ENCODE measurements at regions not wholly inside any gene's neighbourhood (a gene's known extent, or its start where the extent isn't known, plus 50 kb on each side); places are given as distances from the start of the nearest gene placed in this dataset.

DNA sequence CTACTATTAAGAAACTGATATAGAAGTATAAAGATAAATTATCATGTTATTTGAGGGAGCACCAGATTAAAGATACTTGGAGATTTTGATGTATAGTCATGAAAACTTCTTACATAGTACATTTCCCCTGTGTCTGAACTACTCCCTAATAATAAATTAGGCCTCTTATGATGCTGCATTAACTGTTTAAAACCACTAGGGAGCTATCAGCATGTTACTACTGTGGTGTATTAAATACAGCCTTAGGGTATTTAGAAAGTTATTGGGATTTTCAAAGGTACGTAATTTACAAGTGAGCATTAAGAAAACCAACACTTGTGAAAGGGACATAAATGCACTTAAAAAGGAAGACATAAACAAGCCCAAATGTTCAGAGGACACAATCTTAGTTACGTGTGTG, 714.0 kb downstream of the EPHA4 start:
- intact Hi-C loops (cut with DNase I; ENCODE audit: low total_unique reads), result no loop called here
- Histone ChIP-seq H3K4me3 (no peak overlapping the region), H3K36me3 (no peaks in the 10 kb centered on the region), H3K27me3 (replicated peaks in 1 of 7) (no peaks in the 10 kb centered on the region), H3K4me1 (no peaks in the 10 kb centered on the region), H3K9me3 (no peaks in the 10 kb centered on the region), H3K27ac (no peak overlapping the region)
- TF ChIP-seq POLR2AphosphoS5 (IDR thresholded peaks at IDR 0.05) (no peak), POLR2A (IDR thresholded peaks at IDR 0.05) (no peak)
- TF ChIP-seq, protein P1, sequence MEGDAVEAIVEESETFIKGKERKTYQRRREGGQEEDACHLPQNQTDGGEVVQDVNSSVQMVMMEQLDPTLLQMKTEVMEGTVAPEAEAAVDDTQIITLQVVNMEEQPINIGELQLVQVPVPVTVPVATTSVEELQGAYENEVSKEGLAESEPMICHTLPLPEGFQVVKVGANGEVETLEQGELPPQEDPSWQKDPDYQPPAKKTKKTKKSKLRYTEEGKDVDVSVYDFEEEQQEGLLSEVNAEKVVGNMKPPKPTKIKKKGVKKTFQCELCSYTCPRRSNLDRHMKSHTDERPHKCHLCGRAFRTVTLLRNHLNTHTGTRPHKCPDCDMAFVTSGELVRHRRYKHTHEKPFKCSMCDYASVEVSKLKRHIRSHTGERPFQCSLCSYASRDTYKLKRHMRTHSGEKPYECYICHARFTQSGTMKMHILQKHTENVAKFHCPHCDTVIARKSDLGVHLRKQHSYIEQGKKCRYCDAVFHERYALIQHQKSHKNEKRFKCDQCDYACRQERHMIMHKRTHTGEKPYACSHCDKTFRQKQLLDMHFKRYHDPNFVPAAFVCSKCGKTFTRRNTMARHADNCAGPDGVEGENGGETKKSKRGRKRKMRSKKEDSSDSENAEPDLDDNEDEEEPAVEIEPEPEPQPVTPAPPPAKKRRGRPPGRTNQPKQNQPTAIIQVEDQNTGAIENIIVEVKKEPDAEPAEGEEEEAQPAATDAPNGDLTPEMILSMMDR (IDR thresholded peaks at IDR 0.05 in 8 of 11, conservative IDR thresholded peaks at IDR 0.05 in 3 of 11), result no peak
- 85 to 96% (median 90%) methylated on average over 2 of the region's 2 CpGs for WGBS, 5 donors
- no peak for DNase-seq

GRCh38 chr2:220871909-220872308, 700.2 kb downstream of the EPHA4 start:
- intact Hi-C loops (cut with DNase I; ENCODE audit: low total_unique reads), result no loop called here
- Histone ChIP-seq H3K9me3 (no peaks in the 10 kb centered on the region), H3K27ac (no peak overlapping the region), H3K36me3 (no peaks in the 10 kb centered on the region), H3K27me3 (replicated peaks in 1 of 7) (no peaks in the 10 kb centered on the region), H3K4me1 (no peaks in the 10 kb centered on the region), H3K4me3 (no peak overlapping the region)
- TF ChIP-seq POLR2AphosphoS5 (IDR thresholded peaks at IDR 0.05) (no peak), POLR2A (IDR thresholded peaks at IDR 0.05) (no peak)
- TF ChIP-seq, protein P1 (IDR thresholded peaks at IDR 0.05 in 8 of 11, conservative IDR thresholded peaks at IDR 0.05 in 3 of 11), result no peak
- DNase-seq, result no peak
- WGBS, 5 donors, result 83 to 97% (median 92%) methylated on average over 6 of the region's 6 CpGs

DNA sequence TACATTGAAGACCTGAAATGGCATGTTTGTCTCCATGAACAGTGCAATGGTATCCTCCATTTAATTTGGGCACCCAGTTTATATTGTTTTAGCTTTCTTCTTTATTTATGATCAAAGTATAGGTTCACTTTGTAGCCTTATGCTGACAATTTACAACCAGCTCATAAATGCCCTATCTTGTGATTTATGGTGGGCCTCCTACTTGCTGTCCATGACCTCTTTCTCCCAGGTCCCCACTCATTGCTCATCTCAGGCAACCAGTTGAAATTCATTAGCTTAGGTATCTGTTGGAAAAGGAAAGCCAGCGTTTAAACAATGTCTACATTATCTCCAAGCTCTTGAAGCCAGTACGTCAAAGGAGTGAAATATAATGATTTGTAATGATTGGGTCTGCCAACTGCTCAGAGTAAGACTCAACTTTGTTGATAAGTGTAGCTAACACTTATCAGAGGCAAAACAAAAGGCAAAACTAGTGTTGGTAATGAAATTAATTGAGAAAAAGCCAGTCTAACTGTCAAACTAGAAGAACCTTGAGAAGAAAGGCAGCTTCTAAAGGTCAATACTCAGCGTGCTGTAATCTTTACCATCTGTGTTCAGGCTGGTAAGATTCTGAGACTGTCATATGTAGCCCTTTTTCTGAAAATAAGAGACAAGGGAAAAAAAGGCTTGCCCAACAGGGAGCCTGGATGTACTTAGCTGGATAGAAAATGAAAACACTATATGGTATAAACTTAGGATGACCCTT, 695.9 kb downstream of the EPHA4 start:
- H3K4me3 ChIP-seq, result no peak overlapping the region
- H3K9me3 ChIP-seq, result no peaks in the 10 kb centered on the region
- whole genome bisulfite sequencing, 5 donors, result 74 to 88% (median 81%) methylated on average over 3 of the region's 3 CpGs
- no peak for TF ChIP-seq POLR2AphosphoS5 (IDR thresholded peaks at IDR 0.05)
- TF ChIP-seq POLR2A (IDR thresholded peaks at IDR 0.05), result no peak
- TF ChIP-seq, protein P1 (IDR thresholded peaks at IDR 0.05 in 8 of 11, conservative IDR thresholded peaks at IDR 0.05 in 3 of 11), result no peak
- DNase-seq, result no peak
- H3K4me1 ChIP-seq, result no peaks in the 10 kb centered on the region
- no peaks in the 10 kb centered on the region for H3K36me3 ChIP-seq
- no peak overlapping the region for H3K27ac ChIP-seq
- H3K27me3 ChIP-seq (replicated peaks in 1 of 7), result no peaks in the 10 kb centered on the region
- intact Hi-C loops (cut with DNase I; ENCODE audit: low total_unique reads), result no loop called here

- WGBS, 5 donors, result 86 to 97% (median 91%) methylated on average over 2 of the region's 2 CpGs
These were observed 694.6 kb downstream of the EPHA4 start for GRCh38 chr2:220877491-220877890.

More at GRCh38 chr2:220877491-220877890, 694.6 kb downstream of the EPHA4 start:
- Histone ChIP-seq H3K9me3 (no peaks in the 10 kb centered on the region), H3K4me3 (no peak overlapping the region), H3K36me3 (no peaks in the 10 kb centered on the region), H3K4me1 (no peaks in the 10 kb centered on the region), H3K27me3 (replicated peaks in 1 of 7) (no peaks in the 10 kb centered on the region), H3K27ac (no peak overlapping the region)
- no peak for DNase-seq
- intact Hi-C loops (cut with DNase I; ENCODE audit: low total_unique reads), result no loop called here
- no peak for TF ChIP-seq POLR2AphosphoS5 (IDR thresholded peaks at IDR 0.05)
- TF ChIP-seq POLR2A (IDR thresholded peaks at IDR 0.05), result no peak
- TF ChIP-seq, protein P1 (IDR thresholded peaks at IDR 0.05 in 8 of 11, conservative IDR thresholded peaks at IDR 0.05 in 3 of 11), result no peak
